ENCODE measurements at regions not wholly inside any gene's neighbourhood (a gene's known extent, or its start where the extent isn't known, plus 50 kb on each side); places are given as distances from the start of the nearest gene placed in this dataset.

DNA sequence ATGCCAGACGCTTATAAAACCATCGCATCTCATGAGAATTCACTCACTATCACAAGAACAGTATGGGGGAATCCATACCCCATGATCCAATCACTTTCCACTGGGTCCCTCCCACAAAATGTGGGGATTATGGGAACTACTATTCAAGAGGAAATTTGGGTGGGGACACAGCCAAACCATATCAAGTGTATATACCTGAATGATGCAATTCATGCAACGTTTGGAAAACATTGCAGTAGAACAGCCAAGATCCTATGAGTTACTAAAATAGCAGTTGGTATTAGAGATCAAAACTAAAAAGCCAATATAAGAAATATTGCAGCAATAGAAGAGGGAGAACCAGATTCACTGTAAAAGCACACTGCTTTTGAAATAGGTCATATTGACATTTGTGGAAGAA, 1543.9 kb upstream of the B3GALT2 start:
- H3K36me3 Mint-ChIP-seq (ENCODE audit: low read depth): no peaks in the 10 kb centered on the region
- no peaks in the 10 kb centered on the region for H3K27me3 Mint-ChIP-seq (ENCODE audit: low read depth)
- H3K4me1 Mint-ChIP-seq (ENCODE audit: low read depth): no peaks in the 10 kb centered on the region

DNA sequence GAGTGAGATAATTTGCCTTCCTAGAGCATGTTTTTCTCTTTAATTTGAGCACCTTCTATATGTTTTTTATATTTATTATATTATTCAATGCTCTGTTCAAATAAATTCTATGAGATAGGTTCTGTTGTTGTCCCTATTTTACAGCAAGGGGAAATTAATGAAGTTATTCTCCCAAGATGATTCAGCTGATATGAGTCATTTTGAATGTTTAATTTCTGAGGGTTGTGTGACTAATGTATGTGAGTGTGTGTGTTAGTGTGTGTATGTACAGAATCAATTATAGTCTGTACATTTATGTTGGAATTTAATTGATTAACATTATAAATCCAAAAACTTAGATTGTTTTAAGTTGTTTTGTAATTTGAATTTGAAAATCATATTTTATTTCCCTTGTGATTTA, 1536.7 kb upstream of the B3GALT2 start:
- no peaks in the 10 kb centered on the region for H3K36me3 Mint-ChIP-seq (ENCODE audit: low read depth)
- H3K4me3 Mint-ChIP-seq: no peak overlapping the region
- H3K27me3 Mint-ChIP-seq (ENCODE audit: low read depth): no peaks in the 10 kb centered on the region
- H3K27ac Mint-ChIP-seq: no peak overlapping the region
- H3K9me3 Mint-ChIP-seq: no peaks in the 10 kb centered on the region
- no peaks in the 10 kb centered on the region for H3K4me1 Mint-ChIP-seq (ENCODE audit: low read depth)

More for the DNA sequence above, 1543.9 kb upstream of the B3GALT2 start:
- H3K27ac Mint-ChIP-seq: no peak overlapping the region
- no peaks in the 10 kb centered on the region for H3K9me3 Mint-ChIP-seq
- no peak overlapping the region for H3K4me3 Mint-ChIP-seq

DNA sequence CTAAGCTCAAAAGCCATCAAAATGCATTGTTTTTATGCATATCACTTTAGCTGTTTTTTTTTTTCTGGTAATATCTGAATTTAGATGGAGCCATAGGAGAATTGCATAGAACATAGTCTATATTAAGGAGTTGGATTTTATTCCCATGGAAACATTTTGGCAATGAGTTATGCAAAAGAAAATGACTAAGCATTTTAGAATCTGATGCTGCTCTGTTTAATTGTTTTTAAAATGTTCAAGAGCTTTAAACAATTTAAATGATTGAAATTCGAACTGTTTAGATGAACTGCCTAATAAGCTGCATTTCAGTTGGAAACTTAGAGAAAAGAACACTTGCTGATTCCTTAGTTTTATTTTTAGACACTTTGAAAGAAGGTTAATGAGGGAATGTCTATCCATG, 1531.5 kb upstream of the B3GALT2 start:
- Mint-ChIP-seq H3K27me3 (ENCODE audit: low read depth) (no peaks in the 10 kb centered on the region), H3K27ac (no peak overlapping the region), H3K4me1 (ENCODE audit: low read depth) (no peaks in the 10 kb centered on the region), H3K4me3 (no peak overlapping the region), H3K9me3 (no peaks in the 10 kb centered on the region), H3K36me3 (ENCODE audit: low read depth) (no peaks in the 10 kb centered on the region)

DNA sequence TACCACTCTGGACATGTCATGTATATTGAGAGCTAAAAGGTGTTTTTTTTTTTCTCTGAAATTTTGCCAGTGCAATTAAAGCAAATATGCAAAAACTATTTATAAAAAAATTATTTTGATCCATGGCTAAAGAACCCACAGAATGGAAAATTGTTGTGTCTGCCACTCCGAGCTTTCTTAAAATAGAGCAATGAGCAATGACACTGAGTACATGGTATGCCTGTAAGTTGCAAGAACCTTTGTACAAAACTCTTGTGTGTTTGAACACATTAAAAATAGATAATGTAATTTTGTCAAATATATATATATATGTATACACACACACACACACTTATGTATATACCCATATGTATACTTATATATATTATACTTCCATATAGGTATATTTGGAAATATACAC, 1530.9 kb upstream of the B3GALT2 start:
- Mint-ChIP-seq H3K4me3 (no peak overlapping the region), H3K27me3 (ENCODE audit: low read depth) (no peaks in the 10 kb centered on the region), H3K36me3 (ENCODE audit: low read depth) (no peaks in the 10 kb centered on the region), H3K4me1 (ENCODE audit: low read depth) (no peaks in the 10 kb centered on the region), H3K27ac (no peak overlapping the region), H3K9me3 (no peaks in the 10 kb centered on the region)

DNA sequence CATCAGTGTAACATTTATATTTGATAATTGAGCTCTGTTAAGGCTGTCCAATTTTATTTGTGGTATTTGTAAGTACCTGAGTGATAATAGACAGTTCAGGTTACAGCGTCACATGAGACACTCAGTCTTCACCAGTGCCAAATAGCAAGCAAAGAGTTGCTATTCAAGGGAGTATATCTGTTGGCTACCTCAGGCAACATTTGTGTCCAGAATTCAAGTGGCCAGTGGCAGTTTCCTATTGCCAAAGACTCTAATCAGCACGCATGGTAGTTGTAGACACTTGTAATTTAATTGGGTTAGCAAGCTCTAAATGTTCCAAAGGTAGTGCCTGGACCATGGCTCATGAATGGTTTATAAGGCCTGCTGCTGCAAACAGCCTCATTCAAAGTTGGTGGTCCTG, 1524.3 kb upstream of the B3GALT2 start:
- H3K27me3 Mint-ChIP-seq (ENCODE audit: low read depth): no peaks in the 10 kb centered on the region
- H3K36me3 Mint-ChIP-seq (ENCODE audit: low read depth): no peaks in the 10 kb centered on the region
- H3K4me1 Mint-ChIP-seq (ENCODE audit: low read depth): no peaks in the 10 kb centered on the region

DNA sequence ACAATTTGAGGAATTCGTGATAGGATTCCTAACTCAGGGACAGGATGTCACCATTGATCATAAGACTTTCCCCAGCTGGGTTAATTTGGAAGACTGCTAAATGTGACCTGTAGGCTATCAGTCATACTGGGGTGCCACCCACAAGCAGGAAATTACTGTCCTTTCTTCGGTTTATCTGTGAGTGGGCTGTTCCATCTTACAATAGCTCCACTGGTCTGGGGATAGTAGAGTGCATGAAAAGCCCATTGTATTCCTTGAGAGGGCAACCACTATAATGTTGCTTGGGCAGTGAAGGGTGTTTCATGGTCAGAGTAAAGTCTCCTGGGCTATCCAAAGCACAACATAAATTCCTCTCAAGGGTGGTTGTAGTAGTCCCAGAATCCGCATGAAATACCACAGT, 1523.0 kb upstream of the B3GALT2 start:
- no peaks in the 10 kb centered on the region for H3K4me1 Mint-ChIP-seq (ENCODE audit: low read depth)
- no peaks in the 10 kb centered on the region for H3K27me3 Mint-ChIP-seq (ENCODE audit: low read depth)
- H3K9me3 Mint-ChIP-seq: no peaks in the 10 kb centered on the region
- no peaks in the 10 kb centered on the region for H3K36me3 Mint-ChIP-seq (ENCODE audit: low read depth)
- H3K27ac Mint-ChIP-seq: no peak overlapping the region
- H3K4me3 Mint-ChIP-seq: no peak overlapping the region

More for the DNA sequence above, 1524.3 kb upstream of the B3GALT2 start:
- no peak overlapping the region for H3K27ac Mint-ChIP-seq
- H3K4me3 Mint-ChIP-seq: no peak overlapping the region
- H3K9me3 Mint-ChIP-seq: no peaks in the 10 kb centered on the region

DNA sequence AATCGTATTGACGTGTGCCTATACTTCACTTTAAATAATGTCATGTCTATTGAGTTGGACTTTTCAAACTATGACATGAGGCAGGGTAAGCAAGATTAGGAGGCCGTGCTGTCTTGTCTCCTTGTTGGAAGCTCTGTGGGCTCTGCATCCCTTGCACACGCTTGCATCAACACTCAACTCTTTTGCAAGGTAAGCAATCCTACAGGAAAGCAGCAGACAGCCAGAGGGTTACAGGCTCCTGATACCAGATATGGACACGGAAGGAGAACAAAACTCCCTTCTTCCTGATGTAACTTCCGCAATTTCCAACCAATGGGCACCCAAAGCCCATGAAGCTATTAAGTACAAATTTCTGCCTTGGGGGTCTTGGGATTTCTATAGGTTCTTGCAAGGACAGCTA, 1520.7 kb upstream of the B3GALT2 start:
- H3K27ac Mint-ChIP-seq: no peak overlapping the region
- H3K27me3 Mint-ChIP-seq (ENCODE audit: low read depth): no peaks in the 10 kb centered on the region
- no peaks in the 10 kb centered on the region for H3K36me3 Mint-ChIP-seq (ENCODE audit: low read depth)
- H3K4me1 Mint-ChIP-seq (ENCODE audit: low read depth): no peaks in the 10 kb centered on the region
- H3K9me3 Mint-ChIP-seq: no peaks in the 10 kb centered on the region
- no peak overlapping the region for H3K4me3 Mint-ChIP-seq

DNA sequence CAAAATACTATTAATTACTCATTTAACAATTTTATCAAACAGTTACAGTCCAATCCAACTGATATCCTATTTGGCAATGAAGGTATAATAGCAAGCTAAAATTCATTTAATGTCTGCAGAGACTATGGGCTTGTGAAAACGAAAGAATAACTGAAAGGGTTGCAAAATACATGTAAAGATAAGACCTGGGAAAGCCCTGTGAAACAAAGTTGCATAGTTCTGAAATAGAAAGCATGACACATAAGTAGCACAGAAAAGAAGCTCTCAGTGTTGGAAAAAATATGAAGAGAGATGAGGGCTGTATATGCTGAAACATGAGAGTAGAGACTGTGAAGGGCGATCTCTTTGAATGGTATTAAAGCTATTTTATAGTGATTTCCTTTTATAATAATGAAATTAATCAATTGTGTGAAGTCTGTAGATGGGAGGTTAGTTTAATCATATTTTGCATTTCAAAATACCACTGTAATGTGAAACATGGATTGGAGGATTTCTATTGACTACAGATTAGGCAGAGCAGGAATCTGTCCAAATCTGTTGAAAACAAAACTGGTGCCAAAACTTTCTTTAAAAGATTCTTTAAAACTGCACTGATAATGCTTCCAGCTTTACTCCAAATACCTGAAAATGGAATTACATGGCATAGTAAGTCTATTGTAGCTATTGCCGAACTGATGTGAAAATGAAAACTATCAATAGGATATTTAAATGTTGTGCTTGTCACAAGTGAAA, 1518.9 kb upstream of the B3GALT2 start:
- H3K36me3 Mint-ChIP-seq (ENCODE audit: low read depth): no peaks in the 10 kb centered on the region
- no peak overlapping the region for H3K27ac Mint-ChIP-seq
- no peaks in the 10 kb centered on the region for H3K9me3 Mint-ChIP-seq
- H3K4me1 Mint-ChIP-seq (ENCODE audit: low read depth): no peaks in the 10 kb centered on the region
- H3K27me3 Mint-ChIP-seq (ENCODE audit: low read depth): no peaks in the 10 kb centered on the region
- no peak overlapping the region for H3K4me3 Mint-ChIP-seq

DNA sequence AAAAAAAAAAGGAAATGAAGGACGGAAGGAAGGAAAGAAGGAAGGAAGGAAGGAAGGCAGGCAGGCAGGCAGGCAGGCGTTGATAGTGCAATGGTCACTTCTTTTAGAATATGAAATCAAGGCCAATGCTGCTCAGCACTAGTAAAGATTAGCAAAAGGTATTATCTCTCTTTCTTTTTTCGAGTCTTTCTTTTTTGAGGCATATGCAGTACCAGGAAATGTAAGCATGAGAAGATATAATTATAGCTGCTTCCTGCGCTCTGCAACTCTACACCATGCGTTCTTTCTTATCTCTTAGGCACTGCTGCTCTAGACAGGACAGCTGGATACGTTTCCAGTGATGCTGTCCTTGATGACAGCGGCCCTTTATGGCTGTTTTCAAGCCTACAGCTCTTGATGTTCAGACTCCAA, 1512.5 kb upstream of the B3GALT2 start:
- Mint-ChIP-seq H3K27ac (no peak overlapping the region), H3K36me3 (ENCODE audit: low read depth) (no peaks in the 10 kb centered on the region), H3K4me1 (ENCODE audit: low read depth) (no peaks in the 10 kb centered on the region), H3K9me3 (no peaks in the 10 kb centered on the region), H3K4me3 (no peak overlapping the region), H3K27me3 (ENCODE audit: low read depth) (no peaks in the 10 kb centered on the region)

DNA sequence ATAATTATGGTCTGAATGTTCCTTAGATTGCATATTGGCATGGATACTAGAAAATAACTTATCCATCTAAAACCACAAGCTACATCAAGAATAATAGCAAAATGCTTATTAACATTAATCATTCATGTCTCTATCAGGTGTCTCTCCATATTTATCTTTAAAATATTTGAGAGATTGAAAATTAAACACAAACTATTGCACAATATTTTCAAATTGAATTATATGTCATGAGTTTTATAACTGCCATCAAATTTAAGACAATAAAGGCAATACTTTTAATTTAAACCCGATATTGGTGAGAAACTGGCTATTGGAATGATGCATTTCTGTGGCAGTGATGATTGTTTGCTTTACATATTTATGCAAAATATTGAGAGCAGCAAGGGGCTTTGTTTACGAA, 1506.8 kb upstream of the B3GALT2 start:
- Mint-ChIP-seq H3K27me3 (ENCODE audit: low read depth) (no peaks in the 10 kb centered on the region), H3K4me3 (no peak overlapping the region), H3K27ac (no peak overlapping the region), H3K9me3 (no peaks in the 10 kb centered on the region), H3K4me1 (ENCODE audit: low read depth) (no peaks in the 10 kb centered on the region), H3K36me3 (ENCODE audit: low read depth) (no peaks in the 10 kb centered on the region)

DNA sequence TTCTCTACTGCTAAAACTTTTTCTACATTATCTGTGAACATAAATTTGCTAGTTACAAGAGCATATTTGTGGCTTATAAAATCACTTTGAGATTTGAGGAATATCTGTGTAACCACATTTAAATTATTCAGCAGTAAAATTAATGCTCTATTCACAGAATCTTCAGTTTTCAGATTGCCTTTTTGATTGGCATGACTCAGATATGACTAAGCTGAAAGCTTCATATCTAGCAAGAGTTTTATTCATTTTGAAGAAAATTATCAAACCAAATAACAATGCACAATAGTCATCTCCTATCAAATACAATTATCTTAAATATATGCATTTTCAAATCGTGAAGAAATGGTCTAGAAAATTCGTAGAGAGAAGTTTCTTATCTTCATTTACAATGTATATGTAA, 1498.2 kb upstream of the B3GALT2 start:
- no peaks in the 10 kb centered on the region for H3K4me1 Mint-ChIP-seq (ENCODE audit: low read depth)
- H3K27me3 Mint-ChIP-seq (ENCODE audit: low read depth): no peaks in the 10 kb centered on the region
- no peak overlapping the region for H3K27ac Mint-ChIP-seq
- no peaks in the 10 kb centered on the region for H3K36me3 Mint-ChIP-seq (ENCODE audit: low read depth)
- no peaks in the 10 kb centered on the region for H3K9me3 Mint-ChIP-seq
- H3K4me3 Mint-ChIP-seq: no peak overlapping the region

DNA sequence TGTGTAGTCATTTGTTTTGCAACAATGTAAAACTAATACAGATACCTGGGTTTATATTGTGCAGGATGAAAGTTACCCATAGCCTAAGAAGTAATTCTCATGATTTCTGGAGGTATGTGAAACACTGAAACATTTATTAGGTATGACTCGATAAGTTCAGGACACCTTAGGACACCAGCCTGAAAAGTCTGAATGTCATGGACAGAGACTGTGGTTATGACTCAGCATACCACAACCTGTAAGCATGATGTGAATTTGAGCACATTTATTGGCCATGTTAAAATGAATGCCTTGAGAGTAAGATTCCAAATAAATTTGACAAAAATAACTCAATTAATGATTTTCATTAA, 1471.7 kb upstream of the B3GALT2 start:
- H3K4me3 Mint-ChIP-seq: no peak overlapping the region
- H3K9me3 Mint-ChIP-seq: peaks cover 5% of the 10 kb centered on the region
- no peaks in the 10 kb centered on the region for H3K4me1 Mint-ChIP-seq (ENCODE audit: low read depth)
- no peaks in the 10 kb centered on the region for H3K36me3 Mint-ChIP-seq (ENCODE audit: low read depth)
- no peak overlapping the region for H3K27ac Mint-ChIP-seq
- H3K27me3 Mint-ChIP-seq (ENCODE audit: low read depth): no peaks in the 10 kb centered on the region

DNA sequence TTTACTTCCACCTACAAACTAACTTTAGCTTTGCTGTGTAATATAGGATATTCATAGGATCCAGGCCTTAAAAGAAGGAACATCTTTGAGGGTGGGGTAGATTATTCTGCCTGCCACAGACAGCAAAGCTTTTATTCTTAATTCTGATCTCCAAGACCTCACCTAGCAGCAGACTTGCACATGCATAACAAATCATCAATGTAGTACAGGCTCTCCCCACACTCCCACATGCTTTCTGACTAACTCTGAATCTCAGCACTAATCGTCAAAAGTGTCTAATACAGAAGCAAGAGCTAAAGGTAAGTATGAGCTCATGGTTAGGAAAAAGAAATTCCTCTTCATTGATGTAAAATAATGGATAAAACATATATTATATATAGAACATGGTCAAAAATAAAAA, 1468.5 kb upstream of the B3GALT2 start:
- Mint-ChIP-seq H3K4me1 (ENCODE audit: low read depth) (no peaks in the 10 kb centered on the region), H3K27ac (no peak overlapping the region), H3K9me3 (no peaks in the 10 kb centered on the region), H3K27me3 (ENCODE audit: low read depth) (no peaks in the 10 kb centered on the region), H3K4me3 (no peak overlapping the region), H3K36me3 (ENCODE audit: low read depth) (no peaks in the 10 kb centered on the region)

DNA sequence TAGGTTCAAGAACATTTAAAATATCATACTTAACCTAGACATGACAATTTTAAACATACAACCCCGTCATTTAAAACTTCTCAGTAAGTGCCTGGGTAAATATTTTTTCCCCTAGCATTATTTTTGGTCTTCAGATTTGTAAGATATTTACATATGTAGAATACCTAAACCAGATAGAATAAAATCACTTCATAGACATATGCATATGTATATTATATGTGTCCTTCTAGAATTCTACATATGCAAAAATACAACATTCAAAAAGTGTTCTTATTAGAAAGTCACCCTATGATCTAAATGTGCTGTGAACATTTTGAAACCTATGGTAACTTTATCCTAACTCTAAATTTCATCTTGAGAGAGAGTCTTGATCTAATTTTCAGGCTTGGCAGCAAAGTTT, 1467.0 kb upstream of the B3GALT2 start:
- no peaks in the 10 kb centered on the region for H3K36me3 Mint-ChIP-seq (ENCODE audit: low read depth)
- no peaks in the 10 kb centered on the region for H3K9me3 Mint-ChIP-seq
- H3K4me1 Mint-ChIP-seq (ENCODE audit: low read depth): no peaks in the 10 kb centered on the region
- no peak overlapping the region for H3K27ac Mint-ChIP-seq
- no peaks in the 10 kb centered on the region for H3K27me3 Mint-ChIP-seq (ENCODE audit: low read depth)
- no peak overlapping the region for H3K4me3 Mint-ChIP-seq

DNA sequence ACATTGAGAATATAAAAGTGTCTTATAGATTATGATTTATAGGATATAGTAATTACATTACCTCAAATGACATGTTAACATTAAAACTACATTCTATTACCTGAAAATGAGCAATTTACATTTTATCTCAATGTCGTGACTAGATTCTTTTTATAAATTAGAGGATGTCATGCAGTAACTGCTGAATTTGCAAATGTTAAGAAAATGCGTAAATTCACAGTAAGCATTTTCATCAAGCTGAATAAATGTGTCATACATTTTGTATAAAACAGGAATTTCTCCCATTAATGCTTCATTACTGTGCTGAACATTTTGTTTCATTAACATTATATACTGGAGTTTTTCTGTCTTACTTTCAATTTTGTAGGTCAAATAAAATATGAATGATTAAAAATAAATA, 1460.7 kb upstream of the B3GALT2 start:
- Mint-ChIP-seq H3K36me3 (ENCODE audit: low read depth) (no peaks in the 10 kb centered on the region), H3K9me3 (no peaks in the 10 kb centered on the region)

DNA sequence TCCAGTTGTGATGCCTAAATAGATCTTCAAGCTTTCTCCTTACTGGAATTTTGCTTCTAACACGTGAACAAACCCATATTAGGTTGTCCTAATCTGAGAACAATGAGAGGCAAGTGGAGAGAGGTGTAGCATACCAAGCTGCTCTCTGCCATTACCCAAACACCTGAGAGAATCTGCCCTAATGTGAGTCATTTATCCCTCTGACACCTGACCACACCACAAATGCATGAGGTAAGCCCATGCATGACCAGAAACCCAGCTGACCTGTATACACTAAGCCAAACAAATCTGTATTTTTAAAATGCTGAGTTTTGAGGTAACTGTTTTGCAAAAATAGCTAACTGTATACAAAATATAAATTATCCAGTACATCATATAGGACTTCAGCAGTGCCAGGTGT, 1458.1 kb upstream of the B3GALT2 start:
- Mint-ChIP-seq H3K27ac (no peak overlapping the region), H3K4me1 (ENCODE audit: low read depth) (no peaks in the 10 kb centered on the region), H3K36me3 (ENCODE audit: low read depth) (no peaks in the 10 kb centered on the region), H3K27me3 (ENCODE audit: low read depth) (no peaks in the 10 kb centered on the region), H3K9me3 (no peaks in the 10 kb centered on the region), H3K4me3 (no peak overlapping the region)

More for the DNA sequence above, 1460.7 kb upstream of the B3GALT2 start:
- H3K27ac Mint-ChIP-seq: no peak overlapping the region
- no peaks in the 10 kb centered on the region for H3K27me3 Mint-ChIP-seq (ENCODE audit: low read depth)
- no peaks in the 10 kb centered on the region for H3K4me1 Mint-ChIP-seq (ENCODE audit: low read depth)
- no peak overlapping the region for H3K4me3 Mint-ChIP-seq
